ENCODE measurements at regions not wholly inside any gene's neighbourhood (a gene's known extent, or its start where the extent isn't known, plus 50 kb on each side); places are given as distances from the start of the nearest gene placed in this dataset.
"Not testable (repeated sequence)": the region's sequence is repeated elsewhere in the genome, so short reads cannot be mapped to it uniquely, and the experiment has no call there.

DNA sequence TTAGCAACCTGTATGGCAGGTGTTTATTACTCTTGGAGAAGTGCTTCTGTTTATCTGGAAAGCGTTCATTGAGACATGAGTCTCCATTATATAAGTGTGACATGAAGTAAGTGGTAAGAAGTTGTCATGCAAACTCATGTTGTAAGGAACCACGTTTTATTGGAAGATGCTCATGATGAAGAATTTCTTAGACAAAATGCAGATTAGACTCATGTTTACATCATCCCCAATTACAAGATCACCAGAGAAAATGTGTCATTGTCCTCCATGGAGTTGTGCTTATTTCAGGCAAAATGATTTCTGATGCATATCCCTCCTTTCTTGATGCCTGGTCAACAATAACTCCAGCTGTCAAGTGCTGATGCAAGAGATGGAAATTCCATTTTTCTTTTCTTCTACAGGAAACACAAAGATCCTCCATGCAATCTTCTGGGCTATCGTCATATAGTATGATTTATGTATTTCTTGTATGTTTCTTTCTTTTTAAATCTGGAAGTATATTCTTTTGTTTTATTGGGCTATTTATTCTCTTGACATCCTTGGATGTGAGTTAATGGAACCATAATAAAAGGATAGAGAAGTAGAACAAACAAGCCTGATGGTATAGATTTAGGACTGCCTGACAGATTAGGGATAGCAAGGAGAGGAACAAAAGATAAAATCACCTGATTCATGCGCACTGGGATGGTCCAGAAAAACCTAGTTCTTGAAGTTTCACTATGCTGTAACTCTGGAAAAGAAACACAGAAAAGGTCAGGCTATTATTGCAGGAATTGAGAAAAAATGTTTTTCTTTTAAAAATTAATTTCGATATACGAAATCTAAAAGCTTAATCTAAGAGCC, 50.7 kb upstream of the DIAPH3 start:
- intact Hi-C loops (cut with DNase I): no loop called here
- no peak for DNase-seq

DNA sequence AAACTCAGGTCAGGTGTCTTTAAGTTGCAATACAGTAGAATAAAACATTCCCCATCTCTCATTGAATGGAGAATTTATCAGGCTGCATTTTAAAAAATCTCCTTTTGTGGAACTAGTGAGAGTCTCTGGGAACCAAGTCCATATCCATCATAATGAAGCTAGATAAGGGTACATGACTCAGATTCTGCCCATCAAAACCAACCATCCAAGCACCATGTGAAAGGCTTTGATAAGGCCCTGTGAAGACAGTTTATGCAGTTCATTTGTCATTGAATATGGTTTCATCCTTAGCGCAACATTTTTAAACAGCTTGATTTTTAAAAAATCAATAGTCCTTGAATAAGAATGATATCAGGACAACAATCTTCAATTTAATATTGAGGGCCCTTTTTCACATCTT, 56.3 kb upstream of the DIAPH3 start:
- intact Hi-C loops (cut with DNase I): no loop called here
- DNase-seq: no peak

DNA sequence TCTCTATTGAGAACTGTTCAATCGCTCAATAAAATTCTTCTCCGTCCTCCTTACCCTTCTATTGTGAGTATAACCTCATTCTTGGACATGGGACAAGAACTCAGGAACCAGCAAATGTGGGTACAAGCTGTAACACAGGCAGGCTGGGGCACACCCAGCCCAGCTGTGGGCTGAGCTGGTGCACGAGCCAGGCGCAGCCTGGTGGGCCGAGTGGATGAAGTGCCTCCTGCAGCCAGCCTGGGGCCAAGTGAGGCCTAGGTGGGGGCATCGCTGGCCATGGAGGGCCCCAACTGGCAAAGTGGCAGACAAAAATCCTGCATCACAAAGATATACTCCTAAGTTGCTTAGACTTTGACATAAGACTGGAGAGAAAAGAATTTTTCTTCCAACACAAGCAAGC, 57.9 kb upstream of the DIAPH3 start:
- intact Hi-C loops (cut with DNase I): no loop called here
- no peak for DNase-seq

DNA sequence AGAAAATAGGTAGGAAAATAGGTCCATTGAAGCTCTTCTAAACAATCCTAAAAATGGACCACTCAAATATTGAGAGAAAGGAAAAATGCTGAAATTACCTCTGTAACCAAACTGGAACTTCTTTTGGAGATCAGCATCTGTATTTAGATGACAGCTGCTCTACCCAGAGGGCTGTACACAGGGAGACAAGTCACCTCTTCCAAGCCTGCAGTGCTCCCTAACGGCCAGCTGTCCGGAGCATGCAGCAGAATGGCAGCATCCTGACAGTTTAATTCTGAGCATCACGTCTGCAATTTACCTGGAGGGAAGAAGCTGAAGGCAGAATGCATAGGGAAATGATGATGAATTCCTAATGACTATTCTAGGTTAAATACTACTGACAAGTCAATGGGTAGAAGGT, 62.8 kb upstream of the DIAPH3 start:
- no peak for DNase-seq
- intact Hi-C loops (cut with DNase I): no loop called here

DNA sequence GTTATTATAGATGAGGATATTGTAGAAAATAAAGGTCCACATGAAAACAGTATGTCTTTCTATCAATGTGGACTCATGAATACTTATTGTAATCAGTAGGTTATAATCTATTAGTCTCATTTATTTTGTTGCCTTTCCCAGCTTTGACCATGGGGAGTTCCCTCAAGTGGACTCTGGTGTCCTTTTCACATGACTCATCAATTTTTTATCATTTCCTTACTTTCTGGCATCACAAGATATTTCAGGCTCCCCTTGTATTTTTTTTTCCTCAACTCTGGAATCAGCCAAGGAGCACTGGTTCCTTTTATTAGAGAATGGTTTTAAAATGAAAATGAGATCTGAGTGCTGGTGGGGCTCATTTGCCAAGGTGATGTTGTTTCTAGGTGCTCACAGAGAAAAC, 63.4 kb upstream of the DIAPH3 start:
- no peak for DNase-seq
- intact Hi-C loops (cut with DNase I): no loop called here

DNA sequence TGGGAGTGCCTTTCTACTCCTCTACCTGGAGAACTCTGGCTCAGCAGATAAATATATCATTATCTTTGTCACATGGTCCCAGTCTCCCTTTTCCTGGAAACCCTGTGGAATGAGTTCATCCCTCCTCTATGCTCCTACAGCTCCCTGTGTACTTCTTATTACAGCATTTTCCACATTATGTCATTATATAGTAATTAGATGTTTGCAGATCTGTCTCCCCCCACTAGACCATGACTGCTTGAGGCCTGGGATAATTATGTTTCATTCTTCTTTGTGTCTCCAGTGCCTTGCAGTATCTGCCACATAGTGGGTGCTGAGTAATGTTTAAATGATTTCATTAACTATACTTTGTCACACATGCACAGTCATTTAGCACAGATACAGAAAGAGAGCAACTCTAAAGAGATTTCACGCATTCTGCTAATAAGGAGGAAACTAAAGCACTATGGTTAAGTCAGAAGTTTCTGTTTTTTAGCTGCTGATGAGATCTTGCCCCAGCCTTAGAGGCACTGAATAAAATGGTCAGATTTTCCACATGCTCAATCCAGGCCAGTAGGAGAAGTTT, 66.1 kb upstream of the DIAPH3 start:
- DNase-seq: no peak
- intact Hi-C loops (cut with DNase I): no loop called here

DNA sequence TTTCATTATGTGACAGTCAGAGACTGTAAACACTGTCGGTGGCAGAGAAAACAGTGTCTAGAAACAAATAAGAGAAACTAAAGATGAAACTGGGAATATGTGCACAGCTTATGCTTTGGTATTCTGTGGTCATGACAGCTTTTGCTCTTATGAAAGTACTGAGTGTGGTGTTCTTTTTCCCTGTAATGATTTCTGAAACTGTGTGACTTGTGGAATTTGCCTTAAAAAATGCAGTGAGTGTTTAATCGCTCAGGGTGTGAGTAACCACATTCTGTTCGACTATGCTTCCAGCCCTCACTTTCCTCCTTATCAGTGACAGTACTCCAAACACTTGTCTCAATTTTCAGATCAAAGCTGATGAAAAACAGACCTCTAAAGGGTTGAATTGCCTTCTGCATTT, 66.9 kb upstream of the DIAPH3 start:
- DNase-seq: no peak
- intact Hi-C loops (cut with DNase I): no loop called here

DNA sequence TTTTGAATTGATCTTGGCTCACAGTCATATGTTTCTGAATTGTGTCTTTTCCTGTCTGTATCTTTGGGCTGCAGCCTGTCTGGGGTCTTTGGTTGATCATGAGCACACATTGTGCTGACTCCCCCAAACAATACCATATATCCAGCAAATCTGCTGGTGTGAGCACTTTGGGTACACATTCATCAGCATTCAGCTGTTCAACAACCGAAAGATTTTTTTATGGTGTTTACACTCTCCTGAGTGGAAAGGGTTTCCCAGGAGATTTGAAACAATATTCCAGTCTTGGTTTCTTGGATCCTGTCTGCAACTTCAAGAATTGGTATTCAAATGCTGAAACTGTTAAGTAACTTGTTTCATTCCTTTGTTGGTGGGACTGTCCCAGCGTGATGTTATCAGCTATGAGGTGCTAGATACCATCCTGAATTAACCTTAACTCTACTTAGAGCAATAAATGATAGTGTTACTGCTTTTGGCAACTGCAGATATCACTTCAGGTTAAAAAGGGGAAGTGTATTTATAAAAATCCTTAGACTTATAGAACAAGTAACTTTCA, 78.4 kb upstream of the DIAPH3 start:
- no peak for DNase-seq
- intact Hi-C loops (cut with DNase I): no loop called here

DNA sequence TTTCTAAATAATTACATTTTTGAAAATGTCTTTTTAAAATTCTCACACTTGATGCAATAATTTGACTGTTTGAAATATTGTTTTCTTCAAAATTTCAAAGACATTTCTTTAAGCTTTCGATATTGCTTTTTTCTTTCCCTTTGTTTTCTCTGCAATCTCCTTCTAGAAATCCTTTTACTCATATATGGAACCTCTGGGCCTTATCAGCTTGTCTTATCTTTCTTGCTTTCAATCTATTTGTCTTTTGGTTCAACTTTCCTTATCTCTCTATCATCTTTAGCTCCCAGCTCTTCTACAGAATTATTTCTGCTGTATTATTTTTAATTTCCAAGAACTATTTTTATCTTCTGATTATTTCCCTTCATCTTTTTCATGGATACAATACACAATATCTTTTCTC, 80.7 kb upstream of the DIAPH3 start:
- intact Hi-C loops (cut with DNase I): no loop called here
- no peak for DNase-seq

DNA sequence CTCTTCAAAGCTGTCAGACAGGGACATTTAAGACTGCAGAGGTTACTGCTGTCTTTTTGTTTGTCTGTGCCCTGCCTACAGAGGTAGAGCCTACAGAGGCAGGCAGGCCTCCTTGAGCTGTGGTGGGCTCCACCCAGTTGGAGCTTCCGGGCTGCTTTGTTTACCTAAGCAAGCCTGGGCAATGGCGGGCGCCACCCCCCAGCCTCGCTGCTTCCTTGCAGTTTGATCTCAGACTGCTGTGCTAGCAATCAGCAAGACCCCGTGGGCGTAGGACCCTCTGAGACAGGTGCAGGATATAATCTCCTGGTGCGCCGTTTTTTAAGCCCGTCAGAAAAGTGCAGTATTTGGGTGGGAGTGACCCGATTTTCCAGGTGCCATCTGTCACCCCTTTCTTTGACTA, 87.7 kb upstream of the DIAPH3 start:
- intact Hi-C loops (cut with DNase I): not testable (repeated sequence)
- peak in 1 of 10 donors; percentile 57 for DNase-seq

DNA sequence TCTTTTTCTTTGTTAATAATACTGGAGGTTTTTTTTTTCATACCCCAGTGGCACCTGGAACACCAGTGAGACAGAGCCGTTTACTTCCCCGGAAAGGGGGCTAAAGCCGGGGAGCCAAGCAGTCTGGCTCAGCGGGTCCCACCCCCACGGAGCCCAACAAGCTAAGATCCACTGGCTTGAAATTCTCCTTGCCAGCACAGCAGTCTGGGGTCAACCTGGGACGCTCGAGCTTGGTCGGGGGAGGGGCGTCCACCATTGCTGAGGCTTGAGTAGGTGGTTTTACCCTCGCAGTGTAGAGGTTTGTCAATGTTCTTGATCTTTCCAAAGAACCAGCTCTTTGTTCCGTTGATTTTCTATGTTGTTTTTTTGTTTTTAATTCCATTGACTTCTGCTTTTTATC, 94.6 kb upstream of the DIAPH3 start:
- intact Hi-C loops (cut with DNase I): no loop called here

DNA sequence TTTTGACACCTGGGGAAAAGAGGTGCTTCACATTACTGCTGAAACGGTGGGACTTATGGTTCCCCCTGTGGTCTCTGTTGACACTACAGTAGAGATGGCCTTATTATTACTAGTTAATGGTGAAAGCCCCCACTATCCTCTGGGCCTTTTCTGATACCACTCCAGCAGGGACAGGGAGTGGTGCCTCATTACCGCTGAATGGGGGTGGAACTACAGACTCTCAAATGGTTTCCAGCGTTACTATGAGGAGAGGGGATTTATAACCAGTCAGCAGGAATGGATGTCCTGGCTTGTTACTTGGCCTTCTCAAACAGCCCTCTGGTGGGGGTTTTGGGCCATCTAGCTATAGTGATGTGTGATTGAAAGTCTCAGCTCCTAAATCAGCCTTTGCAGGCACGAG, 96.7 kb upstream of the DIAPH3 start:
- intact Hi-C loops (cut with DNase I): no loop called here
- DNase-seq: no peak

More for the DNA sequence above, 94.6 kb upstream of the DIAPH3 start:
- peak in 1 of 10 donors; percentile 53 for DNase-seq

DNA sequence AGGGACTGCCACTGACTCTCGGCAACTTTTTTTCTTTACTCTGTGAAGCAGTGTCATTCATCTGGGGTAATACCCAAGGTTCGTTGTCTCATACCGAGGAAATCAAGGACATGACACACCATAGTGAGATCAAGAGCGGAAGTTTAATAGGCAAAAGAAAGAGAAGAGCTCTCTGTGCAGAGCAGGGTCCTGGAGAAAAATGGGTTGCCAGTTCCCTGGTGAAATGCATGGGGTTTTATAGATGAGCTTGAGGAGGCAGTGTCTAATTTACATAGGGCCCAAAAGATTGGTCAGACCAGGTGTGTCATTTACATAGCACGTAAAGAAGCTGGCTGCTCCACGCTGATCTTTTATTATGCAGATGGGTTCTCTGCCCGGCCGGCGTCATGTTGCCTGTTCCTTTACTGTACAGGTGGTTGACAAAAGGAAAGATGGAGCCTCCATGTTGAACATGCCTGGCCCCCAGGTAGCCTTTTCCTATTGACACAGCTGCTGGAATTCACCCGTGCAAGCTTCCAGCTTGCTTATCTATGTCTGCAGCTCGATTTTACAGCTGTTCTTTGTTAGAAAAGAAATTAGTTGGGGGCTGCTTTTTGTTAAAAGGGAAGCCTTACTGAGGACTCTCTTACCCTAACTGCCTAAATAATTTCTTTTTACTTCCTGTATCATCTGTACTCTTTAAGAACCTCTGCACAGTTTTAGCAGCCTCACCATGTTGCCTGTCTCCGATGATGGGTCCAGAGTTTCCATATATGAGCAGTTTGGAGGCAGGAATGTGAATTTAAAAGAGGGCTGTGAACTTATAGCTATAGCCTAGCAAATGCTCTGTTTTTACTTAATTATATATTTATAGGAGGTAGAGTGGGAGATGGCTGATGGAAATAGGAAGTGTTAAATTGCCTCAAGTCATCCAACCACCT, 98.0 kb upstream of the DIAPH3 start:
- intact Hi-C loops (cut with DNase I): no loop called here
- no peak for DNase-seq

DNA sequence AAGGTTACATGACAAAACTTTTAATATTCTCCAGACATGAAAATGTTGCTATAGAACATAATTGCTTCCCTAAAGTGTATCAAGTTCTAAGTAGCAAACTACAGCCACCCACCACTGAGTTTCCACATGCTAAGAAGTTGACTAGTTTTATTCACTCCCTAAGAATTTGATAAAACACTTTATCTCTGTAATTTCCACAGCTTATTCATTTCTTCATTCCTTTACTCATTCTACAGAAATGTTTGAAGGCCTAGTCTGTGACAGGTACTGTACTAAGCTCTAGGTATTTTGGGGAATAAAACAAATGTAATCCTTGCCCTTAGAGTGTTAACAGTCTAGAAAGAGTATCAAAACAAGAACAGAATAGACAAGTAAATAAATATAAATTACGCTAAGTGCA, 101.8 kb upstream of the DIAPH3 start:
- intact Hi-C loops (cut with DNase I): no loop called here

DNA sequence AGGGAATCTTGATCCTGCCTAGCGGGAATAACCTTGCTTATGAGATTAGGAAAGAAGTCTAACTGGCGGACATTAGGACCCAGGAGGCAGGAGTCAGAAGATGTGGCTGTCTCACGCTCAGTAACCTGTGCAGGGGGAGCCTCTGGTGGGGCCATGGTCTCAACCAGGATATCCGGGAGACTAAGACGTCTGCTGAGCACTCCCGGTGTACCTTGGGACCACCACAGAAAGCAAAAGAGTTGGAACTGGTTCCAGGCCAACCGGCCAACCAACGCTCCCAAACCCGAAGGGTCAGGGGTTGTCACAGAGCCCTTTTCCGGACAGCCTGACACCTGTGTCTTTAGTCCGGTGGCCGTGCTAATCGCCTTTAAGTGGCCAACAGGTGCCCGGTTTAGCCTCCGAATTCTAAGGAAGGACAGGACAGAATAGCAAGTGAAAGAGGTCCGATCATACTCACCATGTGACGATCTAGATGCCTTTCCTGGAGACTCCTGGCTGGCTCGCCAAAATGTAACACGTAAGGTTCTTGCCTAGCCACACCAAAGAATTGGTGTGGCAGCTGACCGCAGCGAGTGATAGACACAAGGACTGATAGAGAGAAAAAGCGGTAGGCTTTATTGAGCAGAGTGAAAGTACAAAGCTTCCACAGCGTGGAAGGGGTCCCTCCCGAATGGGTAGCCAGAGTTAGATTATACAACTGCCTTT, 103.9 kb upstream of the DIAPH3 start:
- DNase-seq: no peak

More for the DNA sequence above, 101.8 kb upstream of the DIAPH3 start:
- no peak for DNase-seq

DNA sequence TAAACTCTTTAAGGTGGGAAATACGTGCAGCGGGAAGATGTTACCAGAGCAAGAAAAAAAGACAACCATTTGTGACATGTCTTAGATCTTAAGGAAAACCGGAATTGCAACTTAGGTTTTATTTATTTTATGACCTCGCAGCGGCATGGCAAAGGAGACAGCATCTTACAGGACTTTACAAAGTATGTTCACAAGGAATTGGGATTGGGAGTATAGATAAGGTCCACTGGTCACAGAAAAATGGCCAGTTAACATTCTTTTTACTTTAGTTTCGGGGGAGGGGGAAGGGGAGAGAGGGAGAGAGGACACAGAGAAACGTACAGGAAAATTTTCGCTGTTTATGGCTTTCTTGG, 104.5 kb upstream of the DIAPH3 start:
- DNase-seq: no peak
- intact Hi-C loops (cut with DNase I): no loop called here

More for the DNA sequence above, 103.9 kb upstream of the DIAPH3 start:
- intact Hi-C loops (cut with DNase I): no loop called here

DNA sequence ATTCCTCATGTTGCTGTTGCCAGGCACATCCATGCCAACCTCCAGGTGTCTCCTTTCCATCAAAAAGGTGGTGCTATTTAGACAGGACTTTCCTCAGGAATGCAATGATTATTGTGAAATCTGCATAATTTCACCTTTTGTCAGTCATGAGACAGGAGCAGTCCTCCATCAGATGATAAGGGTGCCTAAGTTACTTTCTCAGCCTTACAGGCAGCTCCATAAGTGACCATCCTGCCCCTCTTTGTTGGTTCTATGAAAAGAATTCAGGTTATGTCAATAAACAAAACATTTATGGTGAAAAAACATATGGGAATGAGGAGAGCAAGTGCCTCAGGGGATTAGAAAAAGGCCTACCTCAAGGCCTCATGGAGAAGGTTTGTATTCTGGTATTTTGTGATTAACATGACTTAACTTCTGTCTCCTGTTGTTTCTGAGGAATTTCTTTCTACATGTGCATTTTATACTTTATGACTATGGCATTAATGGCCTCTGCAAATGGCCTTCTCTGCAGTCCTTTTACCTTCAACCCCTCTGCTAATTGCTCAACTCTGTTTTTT, 110.3 kb upstream of the DIAPH3 start:
- no peak for DNase-seq
- intact Hi-C loops (cut with DNase I): no loop called here

DNA sequence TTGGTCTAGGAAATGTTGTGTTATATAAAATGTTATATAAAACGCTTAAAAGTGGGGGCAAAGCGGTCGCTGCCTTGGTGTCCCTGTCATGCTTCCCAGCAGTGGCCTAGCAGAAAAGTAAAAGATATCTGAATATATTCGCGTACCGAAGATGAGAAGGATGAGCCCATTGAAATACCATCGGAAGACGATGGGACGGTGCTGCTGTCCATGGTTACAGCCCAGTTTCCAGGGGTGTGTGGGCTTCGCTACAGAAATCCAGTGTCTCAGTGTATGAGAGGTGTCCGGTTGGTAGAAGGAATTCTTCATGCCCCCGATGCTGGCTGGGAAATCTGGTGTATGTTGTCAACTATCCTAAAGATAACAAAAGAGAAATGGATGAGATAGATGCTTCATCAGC, 110.9 kb upstream of the DIAPH3 start:
- no peak for DNase-seq
- intact Hi-C loops (cut with DNase I): no loop called here

DNA sequence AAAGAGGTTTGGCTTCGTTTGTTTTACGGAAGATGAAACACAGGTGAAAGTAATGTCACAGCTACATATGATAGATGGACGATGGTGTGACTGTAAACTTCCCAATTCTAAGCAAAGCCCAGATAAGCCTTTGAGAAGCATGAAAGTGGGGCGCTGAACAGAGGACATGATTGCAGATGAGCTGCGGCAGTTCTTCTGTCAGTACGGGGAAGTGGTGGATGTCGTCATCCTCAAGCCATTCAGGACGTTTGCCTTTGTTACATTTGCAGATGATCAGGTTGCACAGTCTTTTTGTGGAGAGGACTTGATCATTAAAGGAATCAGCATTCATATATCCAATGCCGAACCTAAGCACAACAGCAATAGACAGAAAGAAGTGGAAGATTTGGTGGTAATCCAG, 111.5 kb upstream of the DIAPH3 start:
- DNase-seq: no peak
- intact Hi-C loops (cut with DNase I): no loop called here

DNA sequence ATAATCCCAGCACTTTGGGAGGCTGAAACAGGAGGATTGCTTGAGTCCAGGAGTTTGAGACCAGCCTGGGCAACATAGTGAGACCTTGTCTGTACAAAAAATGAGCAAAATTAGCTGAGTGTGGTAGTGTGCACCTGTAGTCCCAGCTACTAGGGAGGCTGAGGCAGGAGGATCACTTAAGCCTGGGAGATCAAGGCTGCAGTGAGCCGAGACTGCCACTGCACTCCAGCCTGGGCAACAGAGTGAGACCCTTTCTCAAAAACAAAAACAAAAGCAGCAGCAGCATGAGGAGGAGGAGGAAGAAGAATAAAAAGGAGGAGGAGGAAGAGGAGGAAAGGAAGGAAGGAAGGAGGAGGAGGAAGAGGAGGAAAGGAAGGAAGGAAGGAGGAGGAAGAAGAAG, 116.5 kb upstream of the TDRD3 start:
- intact Hi-C loops (cut with DNase I): not testable (repeated sequence)

More for the DNA sequence above, 116.5 kb upstream of the TDRD3 start:
- not testable (repeated sequence) for DNase-seq

Measured in posterior cingulate gyrus (tissue), 11 donors.